GM12892 (cell line): ENCODE measurements at regions not wholly inside any gene's neighbourhood (a gene's known extent, or its start where the extent isn't known, plus 50 kb on each side); places are given as distances from the start of the nearest gene placed in this dataset.

Experiments used
- POLR2A ChIP-seq: IDR thresholded peaks from 2 replicates; pipeline ENCODE4 v1.6.1; 2011; ENCODE audit warnings: low read depth, low read length, control low read depth
- POLR2AphosphoS5 ChIP-seq: IDR thresholded peaks from 2 replicates; pipeline ENCODE4 v1.6.1; 2011; ENCODE audit warnings: low read depth, low read length, control low read depth
- TAF1 ChIP-seq: IDR thresholded peaks from 2 replicates; pipeline ENCODE4 v1.6.1; 2011; ENCODE audit warnings: low read depth, mild to moderate bottlenecking, control low read depth, low read length, borderline replicate concordance

- TF ChIP-seq POLR2A (no peak), TAF1 (no peak), POLR2AphosphoS5 (no peak)
Observed at GRCh38 chr3:102484-102883, 94.1 kb upstream of the CHL1 start.
